H1 (cell line): ENCODE measurements at regions not wholly inside any gene's neighbourhood (a gene's known extent, or its start where the extent isn't known, plus 50 kb on each side); places are given as distances from the start of the nearest gene placed in this dataset.

Experiments
- CTCF ChIA-PET: fragments of 300-600 bp; sonication (Branson Sonifier 250); formaldehyde crosslinking; loops from one replicate; lab custom pipeline; 2021; ENCODE audit not compliant: partially characterized antibody; lab: Charles Lee
- POLR2A ChIA-PET: fragments of 300-600 bp; sonication (Branson Sonifier 250); formaldehyde crosslinking; loops from one replicate; lab custom pipeline; 2021; ENCODE audit warnings: inconsistent platforms; ENCODE audit not compliant: partially characterized antibody; lab: Charles Lee
- DNase-seq, 2 experiments: peaks; one replicate each; pipeline versions ENCODE4 v3.0.0 to v3.0.0-alpha.2; 2010 to 2022; ENCODE audit warnings: low spot score in 2 of 2, low read depth in 1 of 2, mixed read lengths in 1 of 2
- FAIRE-seq: peaks from 2 replicates; lab custom pipeline; 2011; peaks lifted over from hg19 to GRCh38; lab: Jason Lieb, UNC
- H2AFZ ChIP-seq: 2 replicates; pipeline ENCODE4 v1.8.1; 2012; ENCODE audit warnings: low read length, inconsistent platforms
- H2AK5ac ChIP-seq: 2 replicates; pipeline ENCODE4 v1.6.1; 2013; ENCODE audit warnings: low read depth, low read length
- H2BK120ac ChIP-seq: replicated peaks from 2 replicates; pipeline ENCODE3; 2013; ENCODE audit warnings: low read depth, low read length, inconsistent platforms
- H2BK12ac ChIP-seq: 2 replicates; pipeline ENCODE4 v1.6.1; 2013; ENCODE audit warnings: low read depth, low read length
- H2BK15ac ChIP-seq: 2 replicates; pipeline ENCODE4 v1.6.1; 2013; ENCODE audit warnings: low read length
- H2BK20ac ChIP-seq: 2 replicates; pipeline ENCODE4 v1.6.1; 2013; ENCODE audit warnings: low read length
- H2BK5ac ChIP-seq: 2 replicates; pipeline ENCODE4 v1.6.1; 2013; ENCODE audit warnings: low read depth, low read length
- H3K14ac ChIP-seq: 2 replicates; pipeline ENCODE4 v1.6.1; 2013; ENCODE audit warnings: inconsistent platforms; ENCODE audit not compliant: insufficient read length
- H3K18ac ChIP-seq: 2 replicates; pipeline ENCODE4 v1.6.1; 2013; ENCODE audit warnings: low read length; ENCODE audit errors: extremely low read depth
- H3K23ac ChIP-seq: 2 replicates; pipeline ENCODE4 v1.6.1; 2013; ENCODE audit warnings: inconsistent platforms; ENCODE audit not compliant: insufficient read length
- H3K23me2 ChIP-seq: 2 replicates; pipeline ENCODE4 v1.6.1; 2013; ENCODE audit warnings: low read depth, low read length
- H3K27ac ChIP-seq: 2 replicates; pipeline ENCODE4 v1.6.1; 2011; ENCODE audit warnings: low read depth, low read length, inconsistent platforms
- H3K27me3 ChIP-seq, 4 experiments: replicated peaks in 1 of 4; 1 replicate in 1 of 4; 2 replicates in 3 of 4; pipeline versions ENCODE4 v1.6.1 to v1.8.1; 2011 to 2013; ENCODE audit warnings: low read length in 3 of 4, mild to moderate bottlenecking in 3 of 4, inconsistent platforms in 2 of 4, mixed read lengths in 2 of 4, moderate library complexity in 1 of 4; ENCODE audit not compliant: control insufficient read depth in 3 of 4, insufficient read depth in 3 of 4; ENCODE audit errors: extremely low read depth in 1 of 4
- H3K36me3 ChIP-seq, 4 experiments: 2 replicates each; pipeline versions ENCODE4 v1.6.1 to v1.8.1; 2011 to 2013; ENCODE audit warnings: mild to moderate bottlenecking in 4 of 4, low read length in 3 of 4, moderate library complexity in 2 of 4, control low read depth in 1 of 4, inconsistent platforms in 1 of 4; ENCODE audit not compliant: insufficient read depth in 4 of 4, control insufficient read depth in 2 of 4
- H3K4ac ChIP-seq: replicated peaks from 2 replicates; pipeline ENCODE3; 2013; ENCODE audit warnings: low read length, low read depth, mixed read lengths, inconsistent platforms; ENCODE audit not compliant: insufficient read length
- H3K4me1 ChIP-seq, 4 experiments: replicated peaks in 1 of 4; 1 replicate in 1 of 4; 2 replicates in 3 of 4; pipeline versions ENCODE4 v1.6.1 to v1.8.1; 2011 to 2013; ENCODE audit warnings: low read length in 3 of 4, inconsistent platforms in 2 of 4, mixed read lengths in 1 of 4; ENCODE audit not compliant: insufficient read depth in 4 of 4, control insufficient read depth in 3 of 4
- H3K4me2 ChIP-seq, 2 experiments: 2 replicates each; pipeline versions ENCODE4 v1.6.1 to v1.8.1; 2011 to 2013; ENCODE audit warnings: low read depth in 2 of 2, low read length in 2 of 2, control low read depth in 1 of 2, inconsistent platforms in 1 of 2, mild to moderate bottlenecking in 1 of 2; ENCODE audit not compliant: insufficient read depth in 1 of 2
- H3K4me3 ChIP-seq, 4 experiments: fragments of 200-600, 300-600 bp in 1 of 4; sonication (generic), shearing (Covaris generic), sonication (Bioruptor Twin) in 1 of 4; 2 replicates each; pipeline versions ENCODE4 v1.5.1 to v1.8.1; 2011 to 2016; ENCODE audit warnings: low read length in 4 of 4, low read depth in 3 of 4, control low read depth in 2 of 4, inconsistent platforms in 2 of 4, mild to moderate bottlenecking in 2 of 4, mixed read lengths in 1 of 4, moderate library complexity in 1 of 4; ENCODE audit not compliant: insufficient read depth in 2 of 4; ENCODE audit errors: extremely low read depth in 1 of 4
- H3K56ac ChIP-seq: replicated peaks from 2 replicates; pipeline ENCODE3; 2013; ENCODE audit warnings: low read depth, mild to moderate bottlenecking, mixed read lengths, low read length, inconsistent platforms; ENCODE audit not compliant: insufficient read length
- H3K79me1 ChIP-seq: 2 replicates; pipeline ENCODE4 v1.6.1; 2013; ENCODE audit warnings: low read depth, low read length, control low read depth
- H3K79me2 ChIP-seq, 2 experiments: 2 replicates each; pipeline versions ENCODE4 v1.6.1 to v1.8.1; 2012 to 2013; ENCODE audit warnings: low read length in 2 of 2, mild to moderate bottlenecking in 2 of 2, inconsistent platforms in 1 of 2; ENCODE audit not compliant: insufficient read depth in 2 of 2, control insufficient read depth in 1 of 2
- H3K9ac ChIP-seq, 4 experiments: replicated peaks in 1 of 4; 1 replicate in 1 of 4; 2 replicates in 3 of 4; pipeline versions ENCODE4 v1.6.1 to v1.8.1; 2011 to 2013; ENCODE audit warnings: low read depth in 3 of 4, low read length in 3 of 4, control low read depth in 2 of 4, mild to moderate bottlenecking in 2 of 4, moderate library complexity in 2 of 4, inconsistent platforms in 1 of 4; ENCODE audit errors: extremely low read depth in 1 of 4
- H3K9me3 ChIP-seq, 2 experiments: 2 replicates each; pipeline versions ENCODE4 v1.6.1 to v1.8.1; 2012 to 2013; ENCODE audit warnings: mild to moderate bottlenecking in 2 of 2, moderate library complexity in 2 of 2, control low read depth in 1 of 2, inconsistent platforms in 1 of 2, low read depth in 1 of 2, low read length in 1 of 2, mixed read lengths in 1 of 2; ENCODE audit not compliant: insufficient read depth in 2 of 2
- H4K20me1 ChIP-seq, 2 experiments: replicated peaks in 1 of 2; 2 replicates each; pipeline versions ENCODE3 to v1.8.1; 2011 to 2013; ENCODE audit warnings: inconsistent platforms in 2 of 2, low read length in 2 of 2, mild to moderate bottlenecking in 1 of 2; ENCODE audit not compliant: insufficient read depth in 2 of 2, control insufficient read depth in 1 of 2
- H4K5ac ChIP-seq: 2 replicates; pipeline ENCODE4 v1.6.1; 2013; ENCODE audit warnings: low read length, low read depth, mixed read lengths, inconsistent platforms; ENCODE audit not compliant: insufficient read length
- H4K8ac ChIP-seq: 2 replicates; pipeline ENCODE4 v1.8.0; 2013; ENCODE audit warnings: mild to moderate bottlenecking, moderate library complexity, low read length, inconsistent platforms; ENCODE audit not compliant: insufficient read depth; ENCODE audit errors: extremely low read depth
- H4K91ac ChIP-seq: replicated peaks from 2 replicates; pipeline ENCODE3; 2013; ENCODE audit warnings: low read length, mixed read lengths, inconsistent platforms; ENCODE audit not compliant: insufficient read length
- BRCA1 ChIP-seq: IDR thresholded peaks from 2 replicates; pipeline ENCODE4 v1.6.1; 2012; ENCODE audit warnings: low read depth, low read length, improper control_type of control experiment
- EGR1 ChIP-seq: IDR thresholded peaks from 2 replicates; pipeline ENCODE4 v1.6.1; 2011; ENCODE audit warnings: low read depth, low read length, borderline replicate concordance
- FOSL1 ChIP-seq: IDR thresholded peaks from 2 replicates; pipeline ENCODE4 v1.6.1; 2011; ENCODE audit warnings: mild to moderate bottlenecking, low read depth, low read length, moderate library complexity; ENCODE audit not compliant: insufficient read depth
- HDAC2 ChIP-seq, 2 experiments: fragments of 300-600 bp in 1 of 2; sonication (generic) in 1 of 2; IDR thresholded peaks; 2 replicates each; pipeline ENCODE4 v1.6.1; 2011 to 2012; ENCODE audit warnings: low read depth in 2 of 2, low read length in 2 of 2, mild to moderate bottlenecking in 2 of 2, moderate library complexity in 2 of 2, borderline replicate concordance in 1 of 2, inconsistent platforms in 1 of 2
- JUN ChIP-seq: IDR thresholded peaks from 2 replicates; pipeline ENCODE4 v1.6.1; 2011; ENCODE audit warnings: low read depth, mild to moderate bottlenecking, improper control_type of control experiment, low read length
- POLR2AphosphoS5 ChIP-seq: IDR thresholded peaks from 2 replicates; pipeline ENCODE4 v1.6.1; 2011; ENCODE audit warnings: low read depth, low read length
- SUZ12 ChIP-seq: fragments of 200-600 bp; sonication (generic); IDR thresholded peaks from 2 replicates; pipeline ENCODE4 v1.6.1; 2012; ENCODE audit warnings: mild to moderate bottlenecking, inconsistent platforms, low read length, moderate library complexity, mixed read lengths
- TAF7 ChIP-seq: optimal IDR thresholded peaks from 2 replicates; pipeline ENCODE3; 2011; ENCODE audit warnings: low read depth, mild to moderate bottlenecking, inconsistent platforms, low read length, moderate library complexity, borderline replicate concordance
- TBP ChIP-seq: IDR thresholded peaks from 2 replicates; pipeline ENCODE4 v1.6.1; 2011; ENCODE audit warnings: low read depth, low read length, improper control_type of control experiment
- TEAD4 ChIP-seq: IDR thresholded peaks from 2 replicates; pipeline ENCODE4 v1.6.1; 2012; ENCODE audit warnings: low read depth, low read length, inconsistent platforms, mixed read lengths
- ZNF274 ChIP-seq: IDR thresholded peaks from 2 replicates; pipeline ENCODE4 v1.7.0; 2012; ENCODE audit warnings: low read length, borderline replicate concordance; ENCODE audit errors: extremely low read depth
- WGBS, 2 experiments: shearing (Covaris generic) in 1 of 2; methylation state at CpG; one replicate each; pipeline versions ENCODE4 v1.1.6 to v1.1.7; 2013 to 2015; ENCODE audit warnings: low lambda C conversion rate in 2 of 2, mixed read lengths in 2 of 2, inconsistent platforms in 1 of 2, low coverage in 1 of 2, missing lambda C conversion rate in 1 of 2; ENCODE audit not compliant: insufficient replicate concordance in 2 of 2, insufficient coverage in 1 of 2, insufficient read length in 1 of 2; ENCODE audit errors: extremely low coverage in 1 of 2, missing lambda C conversion rate in 1 of 2; 5-methylcytosine and 5-hydroxymethylcytosine counted together

DNA sequence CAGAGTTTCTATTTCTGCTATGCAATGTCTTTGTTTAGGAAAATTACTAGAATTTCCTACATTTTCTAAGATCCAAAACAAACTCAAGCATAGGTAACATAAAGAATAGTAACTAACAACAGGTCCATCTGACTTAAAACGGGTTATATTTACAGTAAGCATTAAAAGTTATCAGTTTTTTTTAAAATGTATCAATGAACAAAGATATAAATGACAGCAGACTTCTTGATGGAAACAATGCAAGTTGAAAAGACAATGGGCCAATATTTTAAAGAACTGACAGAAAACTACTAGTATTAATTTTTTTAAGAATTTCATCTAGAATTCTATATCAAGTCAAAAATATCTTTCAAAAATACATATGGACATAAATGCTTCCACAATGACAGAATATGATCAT, 367.1 kb upstream of the MGAT4C start:
- no peaks in the 10 kb centered on the region for H3K4me1 ChIP-seq
- H2BK12ac ChIP-seq: no peak overlapping the region
- 88% methylated on average over 1 of the region's 1 CpG; no CpG with 5 or more reads in 1 of the 2 experiments for WGBS, 2 experiments
- H3K79me2 ChIP-seq: no peaks in the 10 kb centered on the region
- H3K4me3 ChIP-seq: no peak overlapping the region
- ChIA-PET POLR2A (no interaction called here), CTCF (no interaction called here)
- no peak overlapping the region for H3K23ac ChIP-seq
- no peak overlapping the region for H2BK120ac ChIP-seq
- no peak overlapping the region for H2AFZ ChIP-seq
- H2AK5ac ChIP-seq: no peak overlapping the region
- H3K36me3 ChIP-seq: no peaks in the 10 kb centered on the region
- H3K79me1 ChIP-seq: no peaks in the 10 kb centered on the region; the same call in 1 of the 2 replicates
- no peak overlapping the region for H3K9ac ChIP-seq
- DNase-seq (no peak), FAIRE-seq (no peak)
- no peaks in the 10 kb centered on the region for H4K20me1 ChIP-seq
- H4K5ac ChIP-seq: no peak overlapping the region
- H3K56ac ChIP-seq: no peak overlapping the region
- no peak overlapping the region for H4K8ac ChIP-seq
- H3K18ac ChIP-seq: no peak overlapping the region
- H4K91ac ChIP-seq: no peak overlapping the region
- H2BK5ac ChIP-seq: no peak overlapping the region
- no peak overlapping the region for H3K4ac ChIP-seq
- no peaks in the 10 kb centered on the region for H3K23me2 ChIP-seq
- no peaks in the 10 kb centered on the region for H3K27me3 ChIP-seq
- no peak overlapping the region for H3K4me2 ChIP-seq
- TF ChIP-seq BRCA1 (no peak), HDAC2 (IDR thresholded peaks at IDR 0.05; ENCODE audit: borderline replicate concordance in 1 of 2, low read depth in 2 of 2, low read length in 2 of 2) (no peak), FOSL1 (no peak), TBP (no peak), TAF7 (no peak), JUN (no peak), TEAD4 (no peak), POLR2AphosphoS5 (no peak), ZNF274 (no peak), SUZ12 (no peak), EGR1 (no peak)
- H2BK15ac ChIP-seq: no peak overlapping the region
- peaks cover 8 to 12% of the 10 kb centered on the region in 2 experiments for H3K9me3 ChIP-seq
- no peak overlapping the region for H3K14ac ChIP-seq
- H2BK20ac ChIP-seq: no peak overlapping the region
- no peak overlapping the region for H3K27ac ChIP-seq
